ENCODE measurements at regions not wholly inside any gene's neighbourhood (a gene's known extent, or its start where the extent isn't known, plus 50 kb on each side); places are given as distances from the start of the nearest gene placed in this dataset.
"Not testable (repeated sequence)": the region's sequence is repeated elsewhere in the genome, so short reads cannot be mapped to it uniquely, and the experiment has no call there.

DNA sequence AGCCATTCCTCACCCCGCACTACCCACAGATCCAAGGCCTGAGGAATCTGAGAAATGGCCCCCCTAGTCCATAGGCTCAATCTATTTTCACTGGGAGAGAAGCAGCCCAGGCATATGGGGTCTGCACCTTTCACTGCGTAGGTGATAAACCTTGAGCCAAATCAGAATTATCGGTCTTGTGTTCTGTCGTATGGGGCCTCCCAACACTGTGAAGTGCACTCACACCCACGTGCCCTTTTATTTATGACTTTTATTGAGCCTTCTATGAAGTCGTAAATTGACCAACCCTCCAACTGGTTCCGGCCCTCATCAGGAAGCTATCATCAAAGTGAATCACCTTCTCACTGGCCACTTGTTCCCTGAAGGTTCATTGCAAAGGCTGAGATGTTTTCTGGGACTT lies 259.3 kb downstream of the NPIPA7 start:
- TF ChIP-seq, protein P1, sequence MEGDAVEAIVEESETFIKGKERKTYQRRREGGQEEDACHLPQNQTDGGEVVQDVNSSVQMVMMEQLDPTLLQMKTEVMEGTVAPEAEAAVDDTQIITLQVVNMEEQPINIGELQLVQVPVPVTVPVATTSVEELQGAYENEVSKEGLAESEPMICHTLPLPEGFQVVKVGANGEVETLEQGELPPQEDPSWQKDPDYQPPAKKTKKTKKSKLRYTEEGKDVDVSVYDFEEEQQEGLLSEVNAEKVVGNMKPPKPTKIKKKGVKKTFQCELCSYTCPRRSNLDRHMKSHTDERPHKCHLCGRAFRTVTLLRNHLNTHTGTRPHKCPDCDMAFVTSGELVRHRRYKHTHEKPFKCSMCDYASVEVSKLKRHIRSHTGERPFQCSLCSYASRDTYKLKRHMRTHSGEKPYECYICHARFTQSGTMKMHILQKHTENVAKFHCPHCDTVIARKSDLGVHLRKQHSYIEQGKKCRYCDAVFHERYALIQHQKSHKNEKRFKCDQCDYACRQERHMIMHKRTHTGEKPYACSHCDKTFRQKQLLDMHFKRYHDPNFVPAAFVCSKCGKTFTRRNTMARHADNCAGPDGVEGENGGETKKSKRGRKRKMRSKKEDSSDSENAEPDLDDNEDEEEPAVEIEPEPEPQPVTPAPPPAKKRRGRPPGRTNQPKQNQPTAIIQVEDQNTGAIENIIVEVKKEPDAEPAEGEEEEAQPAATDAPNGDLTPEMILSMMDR (IDR thresholded peaks at IDR 0.05; ENCODE audit: borderline replicate concordance, extremely low read depth, low read length, poor library complexity, severe bottlenecking) = not testable (repeated sequence)
- not testable (repeated sequence) for TF ChIP-seq EZH2 (IDR thresholded peaks at IDR 0.05; ENCODE audit: borderline replicate concordance, low read depth, low read length, severe bottlenecking)

Measured in DND-41 (cell line).